Type B pancreatic cell (in vitro differentiated cells): ENCODE measurements at regions not wholly inside any gene's neighbourhood (a gene's known extent, or its start where the extent isn't known, plus 50 kb on each side); places are given as distances from the start of the nearest gene placed in this dataset.

Experiments used
- DNase-seq: peaks from one replicate; pipeline ENCODE4 v3.0.0; 2021; ENCODE audit warnings: mixed read lengths; ENCODE audit not compliant: unreplicated experiment; ENCODE audit errors: extremely low spot score
- H3K27ac Mint-ChIP-seq: 2 replicates; pipeline ENCODE4 v1.8.0; 2021; ENCODE audit warnings: mild to moderate bottlenecking, mixed read lengths
- H3K27me3 Mint-ChIP-seq: 2 replicates; pipeline ENCODE4 v1.8.0; 2021; ENCODE audit warnings: mixed read lengths
- H3K36me3 Mint-ChIP-seq: 2 replicates; pipeline ENCODE4 v1.8.0; 2021; ENCODE audit warnings: mixed read lengths
- H3K4me1 Mint-ChIP-seq: one replicate; pipeline ENCODE4 v1.8.0; 2021; ENCODE audit warnings: mixed read lengths; ENCODE audit not compliant: unreplicated experiment
- H3K4me3 Mint-ChIP-seq: 2 replicates; pipeline ENCODE4 v1.8.0; 2021; ENCODE audit warnings: mild to moderate bottlenecking, mixed read lengths
- H3K9me3 Mint-ChIP-seq: 2 replicates; pipeline ENCODE4 v1.8.0; 2021; ENCODE audit warnings: mixed read lengths
- TF ChIP-seq, protein P1 (sequence below): fragments of 200-600 bp; sonication (generic); conservative IDR thresholded peaks from 2 replicates; pipeline ENCODE4 v1.5.0; 2021; ENCODE audit warnings: antibody characterized with exemption, mild to moderate bottlenecking

DNA sequence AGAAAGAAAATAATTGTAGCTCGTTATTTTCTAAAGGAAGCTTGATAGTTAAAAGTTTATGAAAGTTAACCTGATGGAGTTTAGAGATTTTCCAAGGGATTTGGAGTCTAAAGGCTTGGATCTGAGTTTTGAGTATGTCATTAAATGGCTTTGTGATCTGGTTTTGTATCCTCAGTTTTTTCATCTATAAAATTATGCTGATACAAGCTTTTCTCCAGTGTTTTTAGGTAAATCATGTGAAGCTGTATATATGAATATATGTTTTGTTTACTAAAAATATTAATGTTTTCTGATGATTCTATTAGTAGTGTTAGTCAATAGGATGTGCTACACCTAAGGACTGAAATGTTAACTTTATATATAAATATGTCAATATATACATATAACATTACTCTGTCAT lies 727.8 kb downstream of the CDH11 start:
- no peak overlapping the region for H3K4me3 Mint-ChIP-seq
- H3K27ac Mint-ChIP-seq: no peak overlapping the region
- no peaks in the 10 kb centered on the region for H3K36me3 Mint-ChIP-seq
- peaks cover 8% of the 10 kb centered on the region for H3K9me3 Mint-ChIP-seq
- no peak for DNase-seq
- peaks cover 16% of the 10 kb centered on the region for H3K4me1 Mint-ChIP-seq
- TF ChIP-seq, protein P1, sequence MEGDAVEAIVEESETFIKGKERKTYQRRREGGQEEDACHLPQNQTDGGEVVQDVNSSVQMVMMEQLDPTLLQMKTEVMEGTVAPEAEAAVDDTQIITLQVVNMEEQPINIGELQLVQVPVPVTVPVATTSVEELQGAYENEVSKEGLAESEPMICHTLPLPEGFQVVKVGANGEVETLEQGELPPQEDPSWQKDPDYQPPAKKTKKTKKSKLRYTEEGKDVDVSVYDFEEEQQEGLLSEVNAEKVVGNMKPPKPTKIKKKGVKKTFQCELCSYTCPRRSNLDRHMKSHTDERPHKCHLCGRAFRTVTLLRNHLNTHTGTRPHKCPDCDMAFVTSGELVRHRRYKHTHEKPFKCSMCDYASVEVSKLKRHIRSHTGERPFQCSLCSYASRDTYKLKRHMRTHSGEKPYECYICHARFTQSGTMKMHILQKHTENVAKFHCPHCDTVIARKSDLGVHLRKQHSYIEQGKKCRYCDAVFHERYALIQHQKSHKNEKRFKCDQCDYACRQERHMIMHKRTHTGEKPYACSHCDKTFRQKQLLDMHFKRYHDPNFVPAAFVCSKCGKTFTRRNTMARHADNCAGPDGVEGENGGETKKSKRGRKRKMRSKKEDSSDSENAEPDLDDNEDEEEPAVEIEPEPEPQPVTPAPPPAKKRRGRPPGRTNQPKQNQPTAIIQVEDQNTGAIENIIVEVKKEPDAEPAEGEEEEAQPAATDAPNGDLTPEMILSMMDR: no peak
- no peaks in the 10 kb centered on the region for H3K27me3 Mint-ChIP-seq

DNA sequence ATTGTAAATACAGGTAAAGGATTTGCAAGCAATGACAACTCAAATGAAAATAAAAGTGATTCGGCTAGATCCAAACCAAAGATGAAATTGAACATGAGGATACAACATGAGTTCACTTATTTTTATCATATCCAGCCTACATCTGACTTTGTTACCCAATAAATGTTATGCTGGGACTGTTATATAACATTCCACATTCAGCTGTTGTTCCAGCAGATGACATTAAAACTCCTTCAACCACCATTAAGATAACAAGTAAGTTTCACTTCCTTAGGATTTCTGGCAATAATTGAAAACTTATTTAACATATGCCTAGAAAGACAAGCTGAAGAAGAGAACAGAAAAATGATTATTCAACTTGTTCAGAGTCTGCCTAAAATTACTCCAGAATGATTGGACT lies 729.4 kb downstream of the CDH11 start:
- Mint-ChIP-seq H3K9me3 (peaks cover 8% of the 10 kb centered on the region), H3K4me3 (no peak overlapping the region), H3K27ac (no peak overlapping the region), H3K36me3 (no peaks in the 10 kb centered on the region), H3K27me3 (no peaks in the 10 kb centered on the region), H3K4me1 (peaks cover 16% of the 10 kb centered on the region)
- no peak for DNase-seq
- TF ChIP-seq, protein P1: no peak

DNA sequence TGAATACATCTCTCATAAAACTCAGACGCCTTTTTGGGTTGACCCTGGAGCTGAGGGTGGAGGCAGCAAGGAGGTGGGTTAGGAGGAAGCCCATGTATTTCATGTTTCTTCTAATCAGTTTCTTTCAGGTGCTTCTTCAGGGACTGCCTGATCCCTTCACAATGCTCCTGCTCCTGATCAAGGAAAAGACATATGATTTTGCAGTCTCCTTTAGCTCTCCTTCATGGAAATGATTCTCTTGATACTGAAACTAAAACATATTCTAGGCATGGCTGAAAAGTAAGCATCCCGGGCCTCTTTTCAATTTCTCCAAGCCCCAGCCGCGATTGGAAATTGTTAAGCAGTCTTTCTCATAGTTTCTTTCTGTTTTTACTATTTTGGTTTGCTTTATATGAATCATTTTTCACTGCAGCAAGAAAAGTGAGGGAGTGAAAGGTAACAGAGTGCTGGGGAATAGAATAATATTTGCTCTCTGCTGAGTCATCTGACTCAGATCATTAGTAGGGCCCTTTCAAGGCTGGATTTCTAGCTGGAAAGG lies 730.7 kb downstream of the CDH11 start:
- H3K4me3 Mint-ChIP-seq: no peak overlapping the region
- H3K27ac Mint-ChIP-seq: peak overlapping the region; percentile 27
- DNase-seq: no peak

DNA sequence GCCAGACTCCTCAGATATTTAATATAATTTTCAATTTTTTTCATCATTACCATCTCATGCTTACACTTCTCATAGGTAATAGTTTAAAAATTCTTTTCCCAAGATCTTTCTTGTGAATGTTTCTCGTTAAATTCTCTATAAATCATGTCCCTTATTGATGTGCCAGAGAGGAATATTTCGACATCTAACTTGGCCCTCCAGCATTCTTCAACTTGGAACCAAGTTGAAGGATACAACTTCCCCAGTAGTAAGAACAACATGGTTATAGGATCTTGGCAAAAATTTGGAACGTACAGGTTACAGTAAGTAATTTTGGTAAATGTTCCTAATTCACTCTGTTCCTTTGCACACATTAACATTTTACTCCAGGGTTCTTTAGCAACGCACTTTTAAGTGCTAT lies 731.8 kb downstream of the CDH11 start:
- Mint-ChIP-seq H3K4me1 (peaks cover 16% of the 10 kb centered on the region), H3K27ac (no peak overlapping the region), H3K4me3 (no peak overlapping the region), H3K9me3 (peaks cover 8% of the 10 kb centered on the region), H3K36me3 (no peaks in the 10 kb centered on the region), H3K27me3 (no peaks in the 10 kb centered on the region)
- TF ChIP-seq, protein P1: no peak
- no peak for DNase-seq

More for the DNA sequence above, 730.7 kb downstream of the CDH11 start:
- Mint-ChIP-seq H3K4me1 (peaks cover 16% of the 10 kb centered on the region), H3K9me3 (peaks cover 8% of the 10 kb centered on the region), H3K27me3 (no peaks in the 10 kb centered on the region), H3K36me3 (no peaks in the 10 kb centered on the region)
- TF ChIP-seq, protein P1: no peak

DNA sequence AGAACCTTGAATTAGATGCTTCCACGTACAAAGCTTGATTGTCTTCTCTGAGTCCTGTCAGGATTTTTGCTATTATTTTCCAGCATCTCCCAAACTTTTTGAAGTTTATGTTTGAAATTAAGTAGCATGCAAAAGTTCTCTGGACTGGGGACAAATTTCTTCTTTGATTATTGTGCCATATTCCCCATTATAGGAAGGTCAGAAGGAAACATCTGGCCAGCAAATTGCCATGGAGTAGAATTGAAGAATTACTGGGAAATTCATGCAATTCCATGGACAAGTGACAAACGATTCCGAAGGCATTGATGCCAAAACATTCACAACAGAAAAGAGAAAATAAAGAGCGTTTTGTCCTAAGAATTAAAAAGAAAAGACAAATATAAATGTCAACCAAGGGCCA lies 737.2 kb downstream of the CDH11 start:
- H3K27ac Mint-ChIP-seq: no peak overlapping the region
- H3K4me3 Mint-ChIP-seq: no peak overlapping the region
- H3K36me3 Mint-ChIP-seq: no peaks in the 10 kb centered on the region
- no peaks in the 10 kb centered on the region for H3K27me3 Mint-ChIP-seq
- peaks cover under 1% of the 10 kb centered on the region for H3K9me3 Mint-ChIP-seq
- no peaks in the 10 kb centered on the region for H3K4me1 Mint-ChIP-seq
- DNase-seq: no peak
- TF ChIP-seq, protein P1: no peak

DNA sequence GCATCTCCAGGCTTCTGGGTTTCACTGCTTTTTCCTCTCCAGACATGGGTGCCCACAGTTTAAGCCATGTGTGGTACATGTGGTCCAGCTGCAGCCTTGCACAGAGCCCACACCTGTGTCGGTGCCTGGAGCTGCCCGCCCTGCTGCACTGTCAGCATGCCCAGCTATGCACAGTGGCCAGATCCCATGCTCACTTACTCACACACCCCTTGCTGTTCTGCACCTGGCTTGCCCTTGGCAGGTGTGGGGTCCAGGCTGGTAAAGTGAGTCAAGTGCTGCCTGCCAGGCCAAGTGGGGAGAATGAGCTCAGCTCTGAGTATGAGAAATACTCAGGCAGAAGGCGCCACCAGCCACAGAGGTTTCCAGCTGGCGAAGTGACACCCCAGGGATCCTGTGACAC lies 739.9 kb downstream of the CDH11 start:
- TF ChIP-seq, protein P1: no peak
- Mint-ChIP-seq H3K36me3 (no peaks in the 10 kb centered on the region), H3K9me3 (no peaks in the 10 kb centered on the region), H3K27ac (no peak overlapping the region), H3K27me3 (no peaks in the 10 kb centered on the region), H3K4me3 (no peak overlapping the region), H3K4me1 (no peaks in the 10 kb centered on the region)
- DNase-seq: no peak
